MM.1S (cell line): ENCODE measurements at regions not wholly inside any gene's neighbourhood (a gene's known extent, or its start where the extent isn't known, plus 50 kb on each side); places are given as distances from the start of the nearest gene placed in this dataset.

Experiments used
- DNase-seq: peaks from one replicate; pipeline ENCODE4 v3.0.0-alpha.2; 2015
- H2AFZ ChIP-seq: fragments of 300-600 bp; sonication (generic); 2 replicates; pipeline ENCODE4 v1.6.0; 2016; ENCODE audit warnings: antibody characterized with exemption, low read length
- H3F3A ChIP-seq: fragments of 300-600 bp; sonication (generic); 2 replicates; pipeline ENCODE4 v1.6.1; 2016; ENCODE audit warnings: mild to moderate bottlenecking, antibody characterized with exemption, low read length, moderate library complexity, mixed read lengths; ENCODE audit not compliant: insufficient read depth
- H3K27ac ChIP-seq: fragments of 300-600 bp; sonication (generic); 2 replicates; pipeline ENCODE4 v1.5.1; 2016; ENCODE audit warnings: mild to moderate bottlenecking, low read length
- H3K27me3 ChIP-seq: fragments of 300-600 bp; sonication (generic); replicated peaks from 2 replicates; pipeline ENCODE4 v1.6.0; 2016; ENCODE audit warnings: low read length; ENCODE audit not compliant: insufficient read depth
- H3K36me3 ChIP-seq: fragments of 300-600 bp; sonication (generic); replicated peaks from 2 replicates; pipeline ENCODE4 v1.6.1; 2016; ENCODE audit warnings: mild to moderate bottlenecking, low read length, mixed read lengths; ENCODE audit not compliant: insufficient read depth
- H3K4me1 ChIP-seq: fragments of 300-600 bp; sonication (generic); 2 replicates; pipeline ENCODE4 v1.6.1; 2016; ENCODE audit warnings: low read length, mixed read lengths
- H3K4me2 ChIP-seq: fragments of 300-600 bp; sonication (generic); 2 replicates; pipeline ENCODE4 v1.6.0; 2016; ENCODE audit warnings: low read depth, low read length
- H3K4me3 ChIP-seq: fragments of 300-600 bp; sonication (generic); 2 replicates; pipeline ENCODE4 v1.5.1; 2016; ENCODE audit warnings: low read length, mixed read lengths
- H3K79me2 ChIP-seq: fragments of 300-600 bp; sonication (generic); 2 replicates; pipeline ENCODE4 v1.6.1; 2016; ENCODE audit warnings: mixed run types, low read length, mixed read lengths
- H3K9ac ChIP-seq: fragments of 300-600 bp; sonication (generic); 2 replicates; pipeline ENCODE4 v1.6.1; 2016; ENCODE audit warnings: low read length, mixed read lengths
- H3K9me2 ChIP-seq: fragments of 300-600 bp; sonication (generic); replicated peaks from 2 replicates; pipeline ENCODE4 v1.6.1; 2016; ENCODE audit warnings: mild to moderate bottlenecking, low read length, mixed read lengths; ENCODE audit not compliant: insufficient read depth
- H3K9me3 ChIP-seq: fragments of 300-600 bp; sonication (generic); replicated peaks from 2 replicates; pipeline ENCODE4 v1.6.1; 2016; ENCODE audit warnings: mild to moderate bottlenecking, low read length, mixed read lengths; ENCODE audit not compliant: insufficient read depth
- H4K20me1 ChIP-seq: fragments of 300-600 bp; sonication (generic); 2 replicates; pipeline ENCODE4 v1.6.1; 2016; ENCODE audit warnings: mild to moderate bottlenecking, low read length, moderate library complexity, mixed read lengths; ENCODE audit not compliant: insufficient read depth
- CTCF ChIP-seq: fragments of 300-600 bp; sonication (generic); IDR thresholded peaks from 2 replicates; pipeline ENCODE4 v1.5.1; 2016; ENCODE audit warnings: antibody characterized with exemption, low read length, mixed read lengths
- EZH2 ChIP-seq: fragments of 300-600 bp; sonication (generic); optimal IDR thresholded peaks from 2 replicates; pipeline ENCODE3; 2017; ENCODE audit warnings: low read depth, mild to moderate bottlenecking, antibody characterized with exemption, low read length, mixed read lengths
- EZH2phosphoT487 ChIP-seq: fragments of 300-600 bp; sonication (generic); IDR thresholded peaks from 2 replicates; pipeline ENCODE4 v1.6.1; 2018; ENCODE audit warnings: antibody characterized with exemption, low read length

- TF ChIP-seq CTCF (no peak), EZH2phosphoT487 (no peak), EZH2 (no peak)
- H2AFZ ChIP-seq, result no peak overlapping the region
- no peak overlapping the region for H3K4me2 ChIP-seq
- no peaks in the 10 kb centered on the region for H3K27me3 ChIP-seq
- H3K9me2 ChIP-seq, result no peaks in the 10 kb centered on the region
- H3F3A ChIP-seq, result peaks cover 11% of the 10 kb centered on the region; the same call in 1 of the 2 replicates
- H3K36me3 ChIP-seq, result no peaks in the 10 kb centered on the region
- H4K20me1 ChIP-seq, result peaks cover 6% of the 10 kb centered on the region; the same call in 1 of the 2 replicates
- H3K9me3 ChIP-seq, result no peaks in the 10 kb centered on the region
- H3K4me3 ChIP-seq, result no peak overlapping the region
- H3K4me1 ChIP-seq, result peaks cover 53% of the 10 kb centered on the region
- H3K27ac ChIP-seq, result no peak overlapping the region
- no peak for DNase-seq
- H3K9ac ChIP-seq, result no peak overlapping the region
- H3K79me2 ChIP-seq, result peaks cover 100% of the 10 kb centered on the region
These were observed 121.4 kb downstream of the C9orf152 start for GRCh38 chr9:110086537-110086936.

GRCh38 chr9:110087605-110088004, 120.4 kb downstream of the C9orf152 start:
- Histone ChIP-seq H3F3A (peaks cover 11% of the 10 kb centered on the region; the same call in 1 of the 2 replicates), H3K9ac (no peak overlapping the region), H4K20me1 (peaks cover 6% of the 10 kb centered on the region; the same call in 1 of the 2 replicates), H3K27ac (no peak overlapping the region), H3K4me1 (peaks cover 43% of the 10 kb centered on the region), H3K79me2 (peaks cover 100% of the 10 kb centered on the region), H3K36me3 (no peaks in the 10 kb centered on the region), H3K4me2 (no peak overlapping the region), H3K27me3 (no peaks in the 10 kb centered on the region), H3K9me3 (no peaks in the 10 kb centered on the region), H2AFZ (no peak overlapping the region), H3K4me3 (no peak overlapping the region), H3K9me2 (no peaks in the 10 kb centered on the region)
- no peak for TF ChIP-seq CTCF
- TF ChIP-seq EZH2phosphoT487, result no peak
- no peak for TF ChIP-seq EZH2
- DNase-seq, result no peak

- Histone ChIP-seq H3K36me3 (no peaks in the 10 kb centered on the region), H3K27me3 (no peaks in the 10 kb centered on the region), H3K4me3 (no peak overlapping the region), H3K79me2 (peaks cover 100% of the 10 kb centered on the region), H3F3A (peaks cover 11% of the 10 kb centered on the region; the same call in 1 of the 2 replicates), H3K9ac (no peak overlapping the region), H3K27ac (no peak overlapping the region), H4K20me1 (peaks cover 6% of the 10 kb centered on the region; the same call in 1 of the 2 replicates), H3K4me2 (no peak overlapping the region), H2AFZ (no peak overlapping the region), H3K9me3 (no peaks in the 10 kb centered on the region), H3K9me2 (no peaks in the 10 kb centered on the region), H3K4me1 (peaks cover 42% of the 10 kb centered on the region)
- no peak for DNase-seq
- TF ChIP-seq EZH2, result no peak
- no peak for TF ChIP-seq CTCF
- TF ChIP-seq EZH2phosphoT487, result no peak
These were observed 119.9 kb downstream of the C9orf152 start for GRCh38 chr9:110088099-110088498.
